Renal cortex interstitium (tissue), 11 donors: ENCODE measurements at regions not wholly inside any gene's neighbourhood (a gene's known extent, or its start where the extent isn't known, plus 50 kb on each side); places are given as distances from the start of the nearest gene placed in this dataset.
"Not testable (repeated sequence)": the region's sequence is repeated elsewhere in the genome, so short reads cannot be mapped to it uniquely, and the experiment has no call there.

Experiments used
- DNase-seq, 11 donors: peaks; one replicate each; pipeline ENCODE4 v3.0.0-alpha.2; 2013; ENCODE audit warnings: low read depth in 9 of 11, low spot score in 4 of 11; ENCODE audit errors: extremely low read depth in 1 of 11

DNA sequence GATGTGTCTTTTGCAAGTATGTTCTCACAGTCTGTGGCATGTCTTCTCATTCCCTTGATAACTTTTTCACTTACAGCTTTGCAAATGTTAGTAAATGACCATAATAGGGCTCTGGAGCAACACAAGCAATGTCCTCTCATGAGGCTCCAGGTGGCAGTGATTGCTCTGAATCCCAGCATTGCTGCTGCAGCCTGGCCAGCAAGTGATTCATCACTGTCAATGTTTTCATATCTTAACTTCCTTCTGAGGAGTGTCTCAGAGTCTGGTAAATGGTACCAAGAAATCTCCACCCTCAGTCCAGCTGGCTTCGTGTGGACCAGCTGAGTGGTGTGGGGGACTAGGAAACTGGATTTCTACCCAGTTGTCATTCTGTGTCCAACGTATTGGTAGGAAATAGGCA is 139.6 kb downstream of the MYLK4 start:
- no peak for DNase-seq

DNA sequence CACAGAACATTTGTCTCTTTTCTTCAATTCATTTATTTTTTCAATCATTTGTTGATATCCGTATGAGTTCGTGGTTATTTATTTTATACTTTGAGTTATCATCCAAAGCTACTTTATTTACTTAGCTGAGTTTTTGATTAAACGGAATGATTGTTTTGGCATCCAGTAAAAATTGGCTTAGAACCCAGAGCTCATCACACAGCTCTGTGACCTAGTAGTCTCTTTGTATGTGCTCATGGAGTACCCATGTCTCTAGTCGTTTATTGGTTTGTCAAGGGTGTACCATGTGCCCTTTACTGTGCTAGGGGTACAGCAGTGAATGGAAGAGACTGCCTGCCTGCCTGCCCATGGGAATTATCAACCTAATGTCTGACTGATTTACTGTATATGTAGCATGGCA is 142.2 kb downstream of the MYLK4 start:
- DNase-seq: no peak

DNA sequence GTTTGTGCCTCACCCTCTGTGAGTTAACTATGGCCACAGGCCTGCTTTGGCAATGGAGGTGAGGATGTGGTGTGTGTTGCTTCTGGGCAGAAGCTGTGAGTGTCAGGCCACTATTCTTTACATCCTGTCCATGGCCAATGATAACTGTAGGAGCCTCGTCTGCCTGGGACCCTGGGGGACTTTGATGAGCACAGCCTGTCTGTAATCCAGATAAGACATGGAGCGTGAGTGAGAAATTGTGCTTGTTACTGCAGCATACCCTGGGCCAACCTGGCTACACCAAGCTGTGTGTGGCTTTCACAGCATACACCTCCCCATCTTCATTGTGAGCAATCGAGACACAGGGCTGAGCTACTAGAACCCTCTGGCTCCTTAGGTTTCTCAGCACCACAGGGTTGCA is 150.4 kb downstream of the MYLK4 start:
- no peak for DNase-seq

DNA sequence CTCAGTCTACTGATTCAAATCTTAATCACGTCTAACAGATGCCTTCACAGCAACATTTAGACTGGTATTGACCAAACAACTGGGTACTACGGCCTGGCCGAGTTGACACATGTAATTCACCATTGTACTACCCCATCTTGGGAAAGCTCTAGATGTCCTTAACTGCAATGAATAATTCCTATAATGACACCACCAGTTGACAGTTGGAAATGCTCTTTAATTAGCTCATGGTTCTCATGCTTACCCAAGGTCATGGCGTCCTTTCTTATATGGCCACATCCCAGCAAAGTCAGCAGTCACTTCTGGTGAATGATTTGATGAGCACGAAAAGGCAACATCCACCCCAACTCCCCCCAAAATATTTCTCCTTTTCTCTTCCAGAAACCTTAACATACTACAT is 150.9 kb downstream of the MYLK4 start:
- no peak for DNase-seq

DNA sequence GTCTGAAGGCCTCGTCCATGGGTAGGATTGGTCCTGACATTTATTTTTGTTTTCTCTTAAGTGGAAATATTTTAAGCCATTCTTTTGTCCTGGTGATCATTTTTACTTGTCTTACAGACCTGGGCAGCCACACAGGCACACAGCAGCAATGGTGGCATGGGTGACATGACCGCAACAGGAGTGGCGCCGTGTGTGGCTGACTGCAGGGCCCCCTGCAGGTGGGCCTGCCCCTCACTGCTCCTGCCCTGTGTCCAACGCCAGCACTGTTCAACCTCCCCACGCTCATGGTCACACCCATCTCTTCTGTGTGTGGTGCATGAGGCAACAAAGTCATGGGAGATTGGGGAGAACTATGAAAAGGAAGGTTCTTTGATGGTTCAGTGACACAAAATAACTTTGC is 151.9 kb downstream of the MYLK4 start:
- no peak for DNase-seq

DNA sequence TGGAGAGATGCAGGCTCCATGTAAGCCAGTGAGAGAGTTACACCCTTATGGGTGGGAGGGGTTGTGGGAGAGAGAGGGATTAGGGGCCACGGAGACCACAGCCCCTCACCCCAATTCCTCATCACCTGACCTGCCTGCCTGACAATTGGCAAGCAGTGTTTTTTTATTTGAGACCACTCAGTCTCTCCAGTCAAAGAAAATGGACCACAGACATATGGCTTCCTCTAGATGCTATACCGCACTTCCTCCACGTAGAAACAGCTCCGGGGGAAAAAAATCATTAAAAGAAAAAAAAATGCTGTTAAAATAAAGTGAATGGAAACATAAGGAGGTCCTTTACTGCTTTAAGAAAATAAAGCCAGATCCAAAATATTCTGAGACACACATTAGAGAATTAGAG is 152.7 kb downstream of the MYLK4 start:
- no peak for DNase-seq

DNA sequence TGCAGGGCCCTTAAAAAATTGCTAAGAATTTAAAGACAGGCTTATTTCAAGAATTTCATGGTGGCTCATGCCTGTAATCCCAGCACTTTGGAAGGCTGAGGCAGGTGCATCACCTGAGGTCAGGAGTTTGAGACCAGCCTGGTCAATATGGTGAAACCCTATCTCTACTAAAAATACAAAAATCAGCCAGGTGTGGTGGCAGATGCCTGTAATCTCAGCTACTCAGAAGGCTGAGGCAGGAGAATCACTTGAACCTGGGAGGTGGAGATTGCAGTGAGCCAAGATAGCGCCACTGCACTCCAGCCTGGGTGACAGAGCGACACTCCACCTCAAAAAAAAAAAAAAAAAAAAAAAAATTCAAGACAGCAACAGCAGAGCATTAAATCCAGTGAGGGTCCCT is 153.3 kb downstream of the MYLK4 start:
- DNase-seq: not testable (repeated sequence)

DNA sequence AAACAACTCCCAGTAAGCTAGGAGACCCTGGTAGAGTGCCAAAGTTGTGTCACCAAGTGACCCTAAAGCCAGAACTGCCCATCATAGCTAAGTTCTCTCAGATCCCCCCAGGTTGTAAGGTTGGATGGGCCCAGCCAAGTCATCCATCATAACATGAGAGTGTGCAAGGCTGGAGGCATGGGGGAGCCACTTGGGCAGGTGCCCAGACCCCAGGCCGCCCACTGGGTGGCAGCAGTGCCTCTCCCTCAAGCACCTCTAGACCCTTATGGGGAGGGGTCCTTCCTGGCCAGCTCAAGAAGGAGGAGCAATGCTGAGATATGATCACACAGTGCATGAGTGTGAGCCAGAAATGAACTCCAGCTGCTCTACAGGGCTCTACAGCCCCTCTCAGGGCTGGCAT is 154.5 kb downstream of the MYLK4 start:
- no peak for DNase-seq

DNA sequence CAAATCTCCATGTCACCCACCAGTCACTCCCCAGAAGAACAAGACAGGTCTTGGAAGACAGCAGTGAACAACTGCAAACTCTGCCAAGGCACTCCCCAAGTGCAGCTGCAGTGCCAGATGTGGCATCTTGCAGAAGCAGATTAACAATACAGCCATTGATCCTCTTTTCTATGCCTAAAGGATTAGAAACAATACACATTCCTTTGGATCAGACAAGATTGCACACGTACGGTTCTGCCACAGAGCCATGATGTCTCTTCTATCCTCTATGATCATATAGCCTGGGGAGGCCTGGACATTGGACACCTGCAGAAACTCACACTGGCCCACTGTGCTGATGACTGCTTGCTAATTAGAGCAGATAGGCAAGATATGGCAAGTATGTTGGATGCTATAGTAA is 155.9 kb downstream of the MYLK4 start:
- DNase-seq: no peak

DNA sequence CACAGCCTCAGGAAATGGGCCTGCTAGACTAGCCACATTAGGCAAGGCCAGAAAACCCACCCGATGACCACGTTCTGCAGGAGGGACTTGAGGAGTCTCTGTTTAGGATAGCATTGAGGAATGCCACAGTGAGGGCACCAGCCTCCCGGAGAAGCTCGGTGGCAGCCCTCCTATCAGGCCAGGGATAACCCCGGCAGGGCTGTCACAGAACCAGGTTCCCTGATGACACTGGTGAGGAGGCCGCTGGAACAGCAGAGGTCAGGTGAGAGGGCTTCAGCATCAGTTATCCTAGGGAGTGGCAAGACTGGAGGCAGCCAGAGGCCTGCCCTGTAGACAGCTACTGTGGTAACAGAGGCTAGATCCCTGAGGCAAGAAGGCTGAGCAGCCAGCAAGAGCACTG is 157.6 kb downstream of the MYLK4 start:
- DNase-seq: no peak

DNA sequence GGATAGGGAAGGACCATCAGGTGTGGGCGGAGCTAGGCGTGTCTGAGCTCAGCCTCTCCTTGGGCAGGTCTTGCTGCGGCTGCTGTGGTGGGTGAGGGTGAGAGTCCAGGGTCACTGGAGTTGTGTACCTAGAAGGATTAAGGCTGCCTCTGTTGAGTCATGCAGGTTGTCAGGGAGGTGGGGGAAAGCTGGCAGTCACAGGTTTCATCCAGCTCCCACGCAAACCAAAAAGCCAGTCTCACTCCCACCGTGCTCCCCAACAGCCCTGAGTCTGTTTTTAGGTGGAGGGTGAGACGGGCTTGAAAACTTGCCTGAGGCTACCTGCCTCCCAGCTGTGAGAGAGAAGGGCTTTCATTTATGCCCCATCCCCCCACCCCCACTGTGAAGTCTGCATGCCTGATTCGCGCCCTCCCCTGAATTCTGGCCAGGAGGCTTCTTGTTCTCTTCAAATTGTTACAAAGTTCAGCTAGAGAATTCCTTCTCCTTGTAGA is 161.5 kb downstream of the MYLK4 start:
- no peak for DNase-seq

DNA sequence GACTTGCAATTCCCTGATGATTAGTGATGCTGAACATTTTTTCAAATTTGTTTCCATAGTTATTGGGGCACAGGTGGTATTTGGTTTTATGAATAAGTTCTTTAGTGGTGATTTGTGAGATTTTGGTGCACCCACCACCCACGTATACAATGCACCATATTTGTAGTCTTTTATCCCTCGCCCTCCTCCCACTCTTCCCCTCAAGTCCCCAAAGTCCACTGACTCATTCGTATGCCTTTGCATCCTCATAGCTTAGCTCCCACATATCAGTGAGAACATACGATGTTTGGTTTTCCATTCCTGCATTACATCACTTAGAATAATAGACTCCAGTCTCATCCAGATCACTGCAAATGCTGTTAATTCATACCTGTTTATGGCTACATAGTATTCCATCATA is 167.3 kb downstream of the MYLK4 start:
- no peak for DNase-seq

DNA sequence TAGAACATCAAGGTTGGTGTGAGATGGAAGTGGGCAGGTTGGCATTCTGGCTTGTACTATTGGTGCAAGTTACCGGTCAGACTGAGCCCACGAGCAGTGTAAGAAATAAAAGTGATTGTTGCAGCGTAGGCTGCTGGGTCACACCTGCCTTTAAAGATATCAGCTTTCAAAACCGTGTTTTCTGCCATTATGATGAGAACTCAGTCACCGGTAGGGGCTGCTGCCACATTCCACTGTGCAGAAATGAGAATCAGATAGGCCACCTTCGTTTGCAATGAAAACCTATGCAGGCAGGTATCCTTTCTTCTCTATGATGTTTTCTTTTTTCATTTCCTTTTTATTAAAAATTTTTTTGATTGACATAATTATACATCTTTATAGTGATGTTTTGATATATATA is 168.5 kb downstream of the MYLK4 start:
- no peak for DNase-seq

DNA sequence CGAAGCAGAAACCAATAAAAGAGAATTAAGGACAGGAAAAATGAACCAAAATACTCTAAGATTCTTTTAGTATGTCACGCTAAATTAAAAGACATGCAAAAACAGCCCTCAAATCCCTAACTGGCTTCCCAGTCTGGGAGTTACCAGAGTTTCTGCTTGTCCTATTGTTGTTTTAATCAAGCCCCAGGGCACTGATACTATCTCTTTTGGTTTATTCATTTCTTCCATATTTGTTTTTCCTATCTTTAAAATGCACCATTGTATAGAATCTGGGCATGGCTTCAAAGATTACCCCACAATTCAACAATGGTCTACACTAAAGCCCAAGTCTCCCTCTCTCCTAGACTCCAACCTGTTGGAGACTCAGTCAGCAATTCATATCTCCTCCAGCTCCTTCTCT is 169.1 kb downstream of the MYLK4 start:
- no peak for DNase-seq

DNA sequence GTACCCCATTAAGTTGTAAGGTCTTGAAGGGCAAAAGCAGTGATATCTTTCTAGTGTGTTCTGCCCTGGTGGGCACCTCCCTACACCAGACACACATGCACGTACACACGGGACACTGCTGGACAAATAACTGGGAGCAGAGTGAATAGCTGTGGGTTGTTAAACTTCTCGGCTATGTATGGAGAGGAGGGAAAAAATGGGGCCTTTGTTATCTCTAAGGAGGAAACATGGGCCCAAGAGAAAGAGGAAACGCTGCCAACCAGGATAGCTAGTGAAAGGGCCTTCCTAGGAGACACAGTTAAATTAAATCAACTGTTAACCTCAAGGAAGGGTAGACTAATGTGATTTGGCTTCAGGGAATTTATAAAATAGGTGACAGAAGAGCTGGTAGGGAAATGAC is 169.7 kb downstream of the MYLK4 start:
- no peak for DNase-seq

DNA sequence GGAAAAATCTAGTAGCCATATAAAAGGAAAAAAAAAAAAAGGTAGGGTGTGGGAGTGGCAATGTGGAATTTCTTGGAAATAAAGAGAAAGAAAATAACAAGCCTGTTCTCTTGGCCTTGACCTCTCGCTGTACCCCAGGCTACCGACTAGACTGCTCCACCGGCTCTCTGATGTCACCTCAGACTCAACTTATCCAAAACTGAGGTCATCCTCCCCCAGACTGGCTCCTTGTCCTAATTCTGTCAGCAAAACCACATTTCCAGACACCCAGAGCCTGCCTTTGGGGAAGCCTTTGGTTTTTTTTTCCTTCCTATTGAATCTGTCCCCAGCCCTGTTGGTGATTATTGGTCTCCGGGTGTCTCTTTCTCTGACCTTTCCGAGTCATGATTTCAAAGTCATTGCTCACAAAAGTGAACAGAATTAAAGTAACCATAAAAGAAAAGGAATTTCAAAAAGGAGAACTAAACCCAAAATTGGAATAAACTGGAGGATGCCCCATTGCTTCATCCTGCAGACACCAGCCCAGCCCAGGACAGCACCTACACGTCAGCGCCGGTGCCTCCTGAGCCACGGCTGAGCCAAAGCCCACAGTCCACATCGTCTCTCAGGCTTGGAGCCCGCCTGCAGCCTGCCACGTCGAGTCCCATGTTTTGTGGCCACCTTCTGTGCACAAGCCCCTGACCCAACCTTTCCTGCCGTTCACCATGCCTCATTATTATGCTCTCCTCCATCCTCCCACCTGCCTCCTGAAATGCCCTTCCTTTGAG is 170.7 kb downstream of the MYLK4 start:
- DNase-seq: no peak

DNA sequence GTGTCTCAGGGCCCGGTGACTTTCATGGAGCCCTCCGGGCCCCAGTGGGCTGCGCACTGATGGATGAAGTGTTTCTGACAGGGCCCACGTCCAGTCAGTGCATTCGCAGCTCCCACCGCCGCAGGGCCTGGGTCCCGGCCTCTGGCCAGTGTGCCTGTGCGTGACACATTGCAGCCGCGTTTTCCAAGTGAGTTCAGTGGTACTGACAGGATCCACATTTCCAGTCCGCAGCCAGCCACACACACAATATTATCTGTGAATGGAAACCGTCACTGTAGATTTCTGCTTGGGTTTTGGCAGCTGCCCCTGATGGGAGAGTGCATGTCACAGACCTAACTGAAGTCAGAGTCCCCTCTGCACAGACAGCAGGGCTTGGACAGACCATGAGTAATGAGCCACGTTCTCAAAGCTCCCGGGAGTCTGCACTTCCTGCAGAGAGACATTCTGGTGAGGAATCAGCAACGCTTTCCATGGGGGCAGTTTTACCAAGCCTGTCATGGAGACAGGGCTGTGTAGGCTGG is 171.4 kb downstream of the MYLK4 start:
- no peak for DNase-seq

DNA sequence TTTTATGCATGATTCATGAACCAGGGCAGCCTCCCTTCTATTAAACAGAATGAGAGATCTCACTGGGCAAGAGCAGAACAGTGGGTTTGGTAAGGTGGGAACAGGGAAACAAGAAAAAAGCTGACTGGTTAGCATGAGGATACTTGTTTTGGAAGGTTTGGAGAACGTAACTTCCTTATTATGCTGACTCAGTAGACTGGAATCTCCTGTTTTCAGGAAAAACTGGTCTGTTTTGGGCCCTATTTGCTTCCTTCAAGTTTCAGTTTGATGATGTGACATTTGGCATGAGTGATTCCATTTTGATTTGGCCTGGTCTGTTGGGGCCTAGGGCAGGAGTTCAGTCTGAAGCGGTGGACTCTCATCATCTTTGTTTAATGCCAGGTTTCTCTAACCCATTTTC is 172.0 kb downstream of the MYLK4 start:
- no peak for DNase-seq

DNA sequence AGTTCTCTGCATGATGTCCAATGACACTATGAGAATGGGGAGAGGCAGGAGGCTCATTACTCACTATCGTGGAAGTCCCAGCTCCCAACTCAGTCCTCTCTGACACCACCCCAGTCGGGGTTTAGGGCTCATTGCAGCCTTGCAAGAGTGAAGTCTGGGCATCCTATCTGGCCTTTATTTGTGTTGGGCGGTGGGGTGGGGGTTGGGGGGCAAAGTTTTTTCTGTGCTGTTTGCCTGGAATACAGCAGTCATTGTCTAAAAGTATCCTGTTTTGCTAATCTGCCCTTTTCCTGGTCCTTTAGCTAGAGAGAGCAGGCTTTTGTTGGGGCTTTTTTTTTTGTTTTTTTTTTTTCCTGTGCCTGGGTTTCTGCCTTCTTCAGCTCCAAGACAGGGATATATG is 174.2 kb downstream of the MYLK4 start:
- DNase-seq: no peak

DNA sequence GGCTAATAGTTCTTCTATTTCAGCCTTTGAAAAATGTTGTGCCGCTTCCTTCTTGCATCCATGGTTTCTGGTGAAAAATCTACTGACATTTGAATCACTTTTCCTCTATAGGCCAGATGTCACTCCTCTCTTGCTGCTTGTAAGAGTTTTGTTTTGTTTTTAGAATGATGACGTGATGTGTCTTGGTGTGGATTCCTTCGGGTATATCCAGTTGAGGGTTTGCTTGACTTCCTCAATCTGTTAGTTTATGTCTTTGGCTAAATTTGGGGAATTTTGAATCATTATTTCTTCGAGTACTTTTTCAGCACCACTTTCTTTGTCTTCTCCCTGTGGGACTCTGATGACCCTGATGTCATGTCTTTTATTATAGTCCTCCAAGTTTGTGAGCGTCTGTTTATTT is 175.5 kb downstream of the MYLK4 start:
- DNase-seq: no peak

DNA sequence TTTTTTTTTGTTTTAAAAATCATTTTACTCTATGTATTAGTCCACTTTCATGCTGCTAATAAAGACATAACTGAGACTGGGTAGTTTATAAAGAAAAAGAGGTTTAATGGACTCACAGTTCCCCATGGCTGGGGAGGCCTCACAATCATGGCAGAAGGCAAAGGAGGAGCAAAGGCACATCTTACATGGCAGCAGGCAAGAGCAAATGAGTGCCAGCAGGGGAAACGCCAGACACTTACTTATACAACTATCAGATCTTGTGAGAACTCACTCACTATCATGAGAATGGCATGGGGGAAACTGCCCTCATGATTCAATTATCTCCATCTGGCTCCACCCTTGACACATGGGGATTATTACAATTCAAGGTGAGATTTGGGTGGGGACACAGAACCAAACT is 181.3 kb downstream of the MYLK4 start:
- not testable (repeated sequence) for DNase-seq
